ENCODE measurements at regions not wholly inside any gene's neighbourhood (a gene's known extent, or its start where the extent isn't known, plus 50 kb on each side); places are given as distances from the start of the nearest gene placed in this dataset.

GRCh38 chr12:124425667-124426066, 130.8 kb downstream of the RFLNA start:
- no peak for DNase-seq

GRCh38 chr12:124424516-124424905, 129.6 kb downstream of the RFLNA start:
- no peak for DNase-seq

- DNase-seq: no peak
Measured at GRCh38 chr12:124423761-124424515, 129.0 kb downstream of the RFLNA start.

GRCh38 chr12:124422570-124423523, 128.0 kb downstream of the RFLNA start:
- DNase-seq: peak; percentile 95

GRCh38 chr12:124422142-124422569, 127.3 kb downstream of the RFLNA start:
- no peak for DNase-seq

GRCh38 chr12:124420996-124421674, 126.2 kb downstream of the RFLNA start:
- DNase-seq: no peak

- no peak for DNase-seq
Measured at GRCh38 chr12:124420041-124420995, 125.4 kb downstream of the RFLNA start.

- DNase-seq: no peak
Measured at GRCh38 chr12:124419292-124420040, 124.6 kb downstream of the RFLNA start.

- peak; percentile 35 for DNase-seq
Measured at GRCh38 chr12:124418791-124419190, 123.9 kb downstream of the RFLNA start.

GRCh38 chr12:124418156-124418555, 123.3 kb downstream of the RFLNA start:
- no peak for DNase-seq

GRCh38 chr12:124416516-124417395, 121.9 kb downstream of the RFLNA start:
- DNase-seq: no peak

GRCh38 chr12:124415064-124415463, 120.2 kb downstream of the RFLNA start:
- no peak for DNase-seq

GRCh38 chr12:124413915-124414314, 119.0 kb downstream of the RFLNA start:
- no peak for DNase-seq

- DNase-seq: no peak
Measured at GRCh38 chr12:124413401-124413800, 118.5 kb downstream of the RFLNA start.

GRCh38 chr12:124412646-124413015, 117.7 kb downstream of the RFLNA start:
- no peak for DNase-seq

GRCh38 chr12:124411953-124412645, 117.2 kb downstream of the RFLNA start:
- DNase-seq: no peak

GRCh38 chr12:124411281-124411878, 116.5 kb downstream of the RFLNA start:
- no peak for DNase-seq

- no peak for DNase-seq
Measured at GRCh38 chr12:124410354-124411175, 115.7 kb downstream of the RFLNA start.

All from left hindlimb (tissue), 1 donor.